Sciatic nerve (tissue), 2 donors: ENCODE measurements at regions not wholly inside any gene's neighbourhood (a gene's known extent, or its start where the extent isn't known, plus 50 kb on each side); places are given as distances from the start of the nearest gene placed in this dataset.
"Not testable (repeated sequence)": the region's sequence is repeated elsewhere in the genome, so short reads cannot be mapped to it uniquely, and the experiment has no call there.

ENCODE experiments used
- ATAC-seq: fragments of 200-7000 bp; cut with Tn5 transposase; one replicate; pipeline ENCODE4 v1.9.1; 2020; ENCODE audit warnings: mild to moderate bottlenecking, moderate library complexity
- DNase-seq: peaks from one replicate; pipeline ENCODE4 v3.0.0-alpha.2; 2020; ENCODE audit warnings: low spot score
- intact Hi-C: fragments of 100-400 bp; cut with DNase I; formaldehyde crosslinking; loops from one replicate; pipeline ENCODE4 v1.14.2; 2022
- donor health status: DM: no; HTN: no; CAD: no.
- donor health status: DM: no; HTN: no; CAD: no.

- ATAC-seq, result no peak
- intact Hi-C loops, result no loop called here
- DNase-seq, result no peak
These were observed 361.4 kb upstream of the POU5F2 start for GRCh38 chr5:94102849-94103248.

DNA sequence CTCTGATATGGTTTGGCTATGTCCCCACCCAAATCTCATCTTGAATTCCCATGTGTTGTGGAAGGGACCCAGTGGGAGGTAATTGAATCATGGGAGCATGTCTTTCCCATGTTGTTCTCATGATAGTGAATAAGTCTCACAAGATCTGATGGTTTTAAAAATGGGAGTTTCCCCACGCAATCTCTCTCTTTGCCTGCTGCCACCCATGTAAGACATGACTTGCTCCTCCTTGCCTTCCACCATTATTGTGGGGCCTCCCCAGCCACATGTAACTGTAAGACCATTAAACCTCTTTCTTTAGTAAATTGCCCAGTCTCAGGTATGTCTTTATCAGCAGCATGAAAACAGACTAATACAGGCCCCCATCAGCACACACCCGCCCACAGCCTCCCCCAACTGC, 356.0 kb upstream of the POU5F2 start:
- ATAC-seq, DNase-seq, intact Hi-C loops: not testable (repeated sequence)

GRCh38 chr5:94094793-94095441, 353.5 kb upstream of the POU5F2 start:
- intact Hi-C loops, result no loop called here
- DNase-seq (no peak), ATAC-seq (no peak)

DNA sequence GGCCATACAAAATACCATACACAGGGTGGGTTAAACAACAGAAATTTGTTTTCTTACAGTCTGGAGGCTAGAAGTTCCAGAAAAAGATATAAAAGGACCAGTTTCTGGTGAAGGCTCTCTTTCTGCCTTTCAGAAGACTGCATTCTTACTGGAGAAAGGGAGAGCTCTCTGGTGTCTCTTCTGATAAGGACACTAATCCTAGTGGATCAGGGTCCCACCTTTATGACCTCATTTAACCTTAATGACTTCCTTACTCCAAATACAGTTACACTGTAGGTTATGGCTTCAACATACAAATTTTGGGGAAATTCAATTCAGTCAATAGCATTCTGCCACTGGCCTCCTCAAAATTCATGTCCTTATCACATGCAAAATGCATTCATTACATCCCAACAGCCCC, 351.9 kb upstream of the POU5F2 start:
- intact Hi-C loops, result no loop called here

DNA sequence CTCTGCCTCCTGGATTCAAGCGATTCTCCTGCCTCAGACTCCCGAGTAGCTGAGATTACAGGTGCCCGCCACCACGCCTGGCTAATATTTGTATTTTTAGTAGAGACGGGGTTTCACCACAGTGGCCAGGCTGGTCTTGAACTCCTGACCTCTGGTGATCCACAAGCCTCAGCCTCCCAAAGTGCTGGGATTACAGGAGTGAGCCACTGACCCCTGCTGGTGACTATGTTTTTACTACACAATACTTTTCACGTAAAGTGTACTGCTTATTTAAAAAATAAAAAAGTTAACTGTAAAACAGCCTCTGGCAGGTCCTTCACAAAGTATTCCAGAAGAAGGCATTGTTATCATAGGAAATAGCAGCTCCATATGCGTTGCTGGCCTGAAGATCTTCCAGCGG, 345.2 kb upstream of the POU5F2 start:
- intact Hi-C loops, DNase-seq, ATAC-seq: not testable (repeated sequence)

More for the DNA sequence above, 351.9 kb upstream of the POU5F2 start:
- no peak for ATAC-seq
- no peak for DNase-seq

GRCh38 chr5:94086194-94086593, 344.8 kb upstream of the POU5F2 start:
- DNase-seq (no peak), ATAC-seq (no peak)
- intact Hi-C loops, result no loop called here

DNA sequence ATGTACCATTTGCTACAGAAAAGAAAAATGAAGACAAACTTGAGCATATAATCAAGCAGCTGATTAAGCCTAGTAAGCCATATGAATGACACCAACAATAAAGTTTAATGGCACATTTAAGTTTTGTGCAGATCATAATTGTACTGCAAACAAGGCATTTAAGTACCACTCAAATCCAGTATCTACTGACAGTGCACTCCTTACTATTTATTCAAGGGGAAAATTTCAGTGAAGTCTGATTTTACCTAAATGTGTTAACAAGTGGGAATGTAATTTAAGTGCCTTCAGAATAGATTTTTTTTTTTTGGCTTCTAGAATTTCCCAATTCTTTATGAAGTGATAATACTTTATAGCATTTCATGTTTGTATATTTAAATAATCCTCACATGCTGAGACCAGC, 341.0 kb upstream of the POU5F2 start:
- ATAC-seq (no peak), DNase-seq (no peak)
- intact Hi-C loops, result no loop called here

DNA sequence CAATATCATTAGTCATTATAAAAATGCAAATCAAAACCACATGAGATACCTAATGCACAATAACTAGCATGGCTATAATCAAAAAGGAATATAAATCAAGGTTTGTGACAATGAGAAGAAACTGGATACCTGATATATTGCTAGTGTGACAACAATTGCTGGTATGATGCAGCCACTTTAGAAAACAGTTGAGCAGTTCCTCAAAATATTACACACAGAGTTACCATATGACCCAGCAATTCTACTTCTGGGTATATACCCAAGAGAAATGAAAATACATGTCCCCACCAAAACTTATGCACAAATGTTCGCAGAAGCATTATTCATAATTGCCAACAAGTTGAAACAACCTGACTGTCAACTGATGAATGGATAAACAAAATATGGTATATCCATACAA, 339.7 kb upstream of the POU5F2 start:
- ATAC-seq, result no peak
- DNase-seq, result no peak
- intact Hi-C loops, result no loop called here

GRCh38 chr5:94080390-94080789, 339.0 kb upstream of the POU5F2 start:
- ATAC-seq (no peak), DNase-seq (no peak)
- intact Hi-C loops, result no loop called here

GRCh38 chr5:94072116-94072515, 330.7 kb upstream of the POU5F2 start:
- intact Hi-C loops, result no loop called here
- no peak for ATAC-seq
- no peak for DNase-seq

DNA sequence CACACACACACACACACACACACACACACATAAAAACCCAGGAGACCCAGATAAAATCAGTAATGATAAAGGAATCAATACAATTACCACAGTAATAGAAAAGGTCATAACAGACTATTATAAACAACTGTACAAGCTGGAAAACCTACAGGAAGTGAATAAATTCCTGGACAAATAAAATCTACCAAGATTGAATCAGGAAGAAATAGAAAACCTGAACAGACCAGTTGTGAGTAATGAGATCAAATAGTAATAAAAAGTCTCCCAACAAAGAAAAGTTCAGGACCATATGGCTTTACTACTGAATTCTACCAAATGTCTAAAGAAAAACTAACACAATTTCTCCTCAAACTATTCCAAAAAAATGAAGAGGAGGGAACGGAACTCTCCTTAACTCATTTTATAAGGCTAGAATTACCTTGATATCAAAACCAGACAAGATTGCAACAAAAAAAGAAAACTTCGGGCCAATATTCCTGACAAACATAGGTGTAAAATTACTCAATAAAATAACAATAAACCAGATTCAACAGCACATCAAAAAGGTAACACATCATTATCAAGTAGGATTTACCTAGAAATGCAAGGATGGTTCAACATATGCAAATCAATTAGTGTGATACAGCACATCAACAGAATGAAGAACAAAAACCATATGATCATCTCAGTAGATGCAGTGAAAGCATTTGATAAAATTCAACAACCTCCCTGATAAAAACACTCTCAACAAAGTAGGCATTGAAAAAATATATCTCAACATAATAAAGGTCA, 325.2 kb upstream of the POU5F2 start:
- no peak for DNase-seq
- no peak for ATAC-seq

DNA sequence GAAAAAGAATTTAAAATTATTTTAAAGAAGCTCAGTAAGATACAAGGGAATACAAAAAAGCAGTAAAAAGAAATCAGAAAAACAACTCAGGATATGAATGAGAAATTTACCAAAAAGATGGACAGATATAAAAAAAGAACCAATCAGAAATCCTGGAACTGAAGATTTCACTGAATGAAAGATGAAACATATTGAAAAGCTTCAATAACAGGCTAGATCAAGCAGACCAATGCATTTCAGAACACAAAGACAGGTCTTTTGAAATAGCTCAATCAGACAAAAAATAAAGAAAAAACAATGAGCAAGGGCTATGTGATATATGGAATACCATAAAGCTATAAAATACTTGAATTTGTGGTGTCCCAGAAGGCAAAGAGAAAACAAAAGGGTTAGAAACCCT, 322.6 kb upstream of the POU5F2 start:
- DNase-seq (no peak), ATAC-seq (no peak)
- intact Hi-C loops, result no loop called here

More for the DNA sequence above, 325.2 kb upstream of the POU5F2 start:
- intact Hi-C loops, result no loop called here

- ATAC-seq (no peak), DNase-seq (no peak)
- intact Hi-C loops, result no loop called here
These were observed 316.3 kb upstream of the POU5F2 start for GRCh38 chr5:94057655-94058054.

- DNase-seq (no peak), ATAC-seq (no peak)
- intact Hi-C loops, result no loop called here
These were observed 315.8 kb upstream of the POU5F2 start for GRCh38 chr5:94057217-94057616.

- intact Hi-C loops, DNase-seq, ATAC-seq: not testable (repeated sequence)
These were observed 308.0 kb upstream of the POU5F2 start for GRCh38 chr5:94049307-94049922.

DNA sequence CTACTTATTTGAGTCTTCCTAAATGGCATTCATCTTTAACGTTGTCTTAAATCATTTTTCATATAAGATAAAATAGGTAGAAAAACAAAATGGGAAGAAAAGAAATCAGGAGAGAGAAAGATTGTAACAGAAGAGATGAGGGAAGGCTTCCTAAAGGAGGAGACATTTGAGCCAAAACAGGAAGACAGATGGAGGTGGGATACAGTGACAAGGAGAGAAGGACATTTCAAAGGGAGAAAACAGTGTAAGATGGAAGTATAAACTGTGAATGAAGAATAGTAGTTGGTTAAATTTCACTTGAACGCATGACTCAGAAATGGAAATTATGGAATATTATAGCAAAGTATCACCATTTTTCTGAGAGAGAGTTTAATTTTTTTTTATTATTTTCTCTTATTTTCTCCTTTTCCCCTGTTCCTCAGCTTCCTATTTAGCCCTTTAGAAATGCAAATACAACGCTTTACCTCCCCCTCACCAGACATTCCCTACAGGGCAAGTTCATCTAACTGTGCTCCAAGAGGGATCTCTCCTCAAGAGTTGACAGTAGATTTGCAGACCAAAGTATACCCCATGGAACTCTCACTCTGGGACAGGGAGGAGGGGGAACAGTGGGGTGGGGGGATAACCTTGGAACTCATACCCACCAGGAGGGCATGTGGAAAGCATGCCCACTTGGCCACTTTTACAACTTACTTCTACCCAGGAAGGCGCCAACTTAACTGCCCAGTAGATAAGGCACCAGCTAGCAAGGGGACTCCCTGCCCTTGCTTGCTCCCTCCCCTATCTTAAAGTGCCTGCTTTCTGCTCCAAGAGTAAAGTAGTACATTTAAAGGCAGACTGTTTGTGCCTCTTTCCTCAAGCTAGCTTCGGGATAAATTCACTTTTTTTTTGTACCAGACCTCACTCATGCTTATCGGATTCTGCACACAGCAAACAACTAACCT, 304.7 kb upstream of the POU5F2 start:
- intact Hi-C loops, result no loop called here
- DNase-seq (no peak), ATAC-seq (no peak)

DNA sequence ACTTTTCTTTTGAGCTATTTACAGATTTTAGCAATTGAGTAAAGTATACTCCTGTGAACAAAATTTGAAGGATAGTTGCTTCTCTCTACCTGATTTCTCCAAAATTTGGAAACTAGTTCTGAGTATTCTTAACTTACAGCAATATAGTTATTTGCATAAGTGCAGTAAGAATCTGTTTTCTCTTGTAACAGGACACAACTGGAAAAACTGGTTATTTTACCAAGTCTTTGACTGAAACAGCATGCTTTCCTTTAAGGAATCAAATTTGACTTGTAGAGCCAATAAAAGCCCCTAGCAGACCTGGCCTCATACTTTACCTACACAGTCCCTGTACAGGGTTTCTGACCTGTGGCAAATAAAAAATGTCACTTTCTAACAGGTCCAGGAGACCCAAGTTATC, 301.9 kb upstream of the POU5F2 start:
- DNase-seq (no peak), ATAC-seq (no peak)
- intact Hi-C loops, result no loop called here

DNA sequence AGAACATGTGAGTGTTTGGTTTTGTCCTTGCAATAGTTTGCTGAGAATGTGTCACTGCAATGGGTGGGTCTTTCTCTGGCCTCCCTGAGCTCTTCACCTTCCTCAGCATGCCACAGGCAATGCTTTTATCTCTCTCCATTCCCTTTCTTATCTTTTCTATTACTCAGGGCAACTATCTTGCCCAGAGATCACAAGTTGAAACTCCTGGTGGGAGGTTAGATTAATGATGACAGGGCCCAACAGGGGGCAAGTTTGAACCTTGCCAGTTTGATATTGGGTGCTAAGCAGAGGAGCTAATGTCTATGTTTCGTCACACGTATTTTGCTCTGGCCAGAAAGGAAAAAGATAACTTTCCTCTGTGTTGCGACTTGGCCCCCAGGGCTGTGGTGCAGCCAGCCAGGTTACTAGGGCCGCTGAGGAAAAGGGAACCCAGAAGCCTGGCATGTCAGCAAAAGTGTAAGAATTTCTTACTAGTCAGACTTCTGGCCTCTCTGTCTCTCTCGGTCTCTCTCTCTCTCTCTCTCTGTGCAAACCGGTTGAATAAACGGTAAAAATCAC, 299.3 kb upstream of the POU5F2 start:
- ATAC-seq (no peak), DNase-seq (no peak)
- intact Hi-C loops, result no loop called here

- no peak for DNase-seq
- no peak for ATAC-seq
- intact Hi-C loops, result no loop called here
These were observed 297.7 kb upstream of the POU5F2 start for GRCh38 chr5:94039101-94039500.
